ENCODE measurements at regions not wholly inside any gene's neighbourhood (a gene's known extent, or its start where the extent isn't known, plus 50 kb on each side); places are given as distances from the start of the nearest gene placed in this dataset.

- TF ChIP-seq CTCF (IDR thresholded peaks at IDR 0.05) (no peak), POLR2A (IDR thresholded peaks at IDR 0.05) (no peak)
Measured at GRCh38 chr5:128627939-128628338, 89.9 kb upstream of the FBN2 start.

Measured in Peyer's patch (tissue), 4 donors.